ENCODE measurements at regions not wholly inside any gene's neighbourhood (a gene's known extent, or its start where the extent isn't known, plus 50 kb on each side); places are given as distances from the start of the nearest gene placed in this dataset.

DNA sequence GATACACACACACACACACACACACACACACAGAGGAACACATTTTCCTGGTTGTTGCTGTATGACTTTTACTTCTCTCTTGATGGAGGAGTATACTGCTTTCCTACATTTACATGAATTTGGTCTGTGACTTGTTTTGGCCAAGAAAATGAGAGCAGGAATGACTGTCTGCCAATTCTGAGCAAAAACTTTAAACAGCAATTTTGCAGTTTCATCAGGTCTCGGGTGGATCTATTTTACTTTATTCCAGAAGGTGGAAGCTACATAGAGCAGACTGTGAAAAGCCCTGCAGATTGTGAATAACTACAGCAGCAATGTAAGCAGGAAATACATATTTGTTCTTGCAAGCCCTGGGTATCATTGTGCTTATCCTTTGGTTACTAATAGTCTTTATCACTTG is 1350.0 kb upstream of the EPHA6 start:
- Histone ChIP-seq H3K27ac (no peak overlapping the region), H3K4me3 (no peak overlapping the region)
- no peak for DNase-seq (ENCODE audit: low spot score)
- TF ChIP-seq, protein P1, sequence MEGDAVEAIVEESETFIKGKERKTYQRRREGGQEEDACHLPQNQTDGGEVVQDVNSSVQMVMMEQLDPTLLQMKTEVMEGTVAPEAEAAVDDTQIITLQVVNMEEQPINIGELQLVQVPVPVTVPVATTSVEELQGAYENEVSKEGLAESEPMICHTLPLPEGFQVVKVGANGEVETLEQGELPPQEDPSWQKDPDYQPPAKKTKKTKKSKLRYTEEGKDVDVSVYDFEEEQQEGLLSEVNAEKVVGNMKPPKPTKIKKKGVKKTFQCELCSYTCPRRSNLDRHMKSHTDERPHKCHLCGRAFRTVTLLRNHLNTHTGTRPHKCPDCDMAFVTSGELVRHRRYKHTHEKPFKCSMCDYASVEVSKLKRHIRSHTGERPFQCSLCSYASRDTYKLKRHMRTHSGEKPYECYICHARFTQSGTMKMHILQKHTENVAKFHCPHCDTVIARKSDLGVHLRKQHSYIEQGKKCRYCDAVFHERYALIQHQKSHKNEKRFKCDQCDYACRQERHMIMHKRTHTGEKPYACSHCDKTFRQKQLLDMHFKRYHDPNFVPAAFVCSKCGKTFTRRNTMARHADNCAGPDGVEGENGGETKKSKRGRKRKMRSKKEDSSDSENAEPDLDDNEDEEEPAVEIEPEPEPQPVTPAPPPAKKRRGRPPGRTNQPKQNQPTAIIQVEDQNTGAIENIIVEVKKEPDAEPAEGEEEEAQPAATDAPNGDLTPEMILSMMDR (IDR thresholded peaks at IDR 0.05), result no peak

DNA sequence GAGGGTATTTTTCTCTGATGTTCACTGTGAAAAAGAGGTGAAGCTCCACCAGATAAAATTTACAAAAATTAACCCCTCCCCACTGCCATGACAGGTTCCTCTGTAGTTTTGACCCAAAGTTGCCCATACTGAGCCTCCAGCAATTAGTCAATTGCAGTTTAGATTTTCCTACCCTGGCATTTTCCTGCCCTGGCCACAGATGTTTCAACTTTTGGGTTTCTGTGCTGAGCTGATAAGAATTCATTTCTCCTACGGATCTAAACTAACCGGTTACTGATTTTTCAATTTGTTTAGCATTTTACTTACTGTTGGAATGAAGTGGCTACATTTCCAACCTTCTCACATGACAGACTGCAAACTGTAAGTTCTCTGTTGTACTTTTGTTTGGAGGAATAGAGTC is 1346.1 kb upstream of the EPHA6 start:
- Histone ChIP-seq H3K4me3 (no peak overlapping the region), H3K27ac (no peak overlapping the region)
- TF ChIP-seq, protein P1 (IDR thresholded peaks at IDR 0.05), result no peak
- no peak for DNase-seq (ENCODE audit: low spot score)

DNA sequence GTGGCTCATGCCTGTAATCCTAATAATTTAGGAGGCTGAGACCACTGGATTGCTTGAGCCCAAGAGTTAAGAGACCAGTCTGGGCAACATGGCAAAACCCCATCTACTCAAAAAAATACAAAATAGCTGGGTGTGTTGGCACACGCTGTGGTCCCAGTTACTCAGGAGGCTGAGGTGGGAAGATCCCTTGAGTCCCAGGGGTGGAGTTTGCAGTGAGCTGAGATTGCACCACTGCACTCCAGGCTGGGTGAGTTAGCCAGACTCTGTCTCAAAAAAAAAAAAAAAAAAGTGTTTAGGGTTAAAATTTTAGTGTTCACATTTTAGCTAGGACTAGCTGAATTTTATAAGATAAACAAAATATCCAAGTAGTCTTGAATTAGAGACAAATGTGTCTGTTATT is 1340.1 kb upstream of the EPHA6 start:
- Histone ChIP-seq H3K27ac (no peak overlapping the region), H3K4me3 (no peak overlapping the region)
- no peak for DNase-seq (ENCODE audit: low spot score)
- TF ChIP-seq, protein P1 (IDR thresholded peaks at IDR 0.05), result no peak

DNA sequence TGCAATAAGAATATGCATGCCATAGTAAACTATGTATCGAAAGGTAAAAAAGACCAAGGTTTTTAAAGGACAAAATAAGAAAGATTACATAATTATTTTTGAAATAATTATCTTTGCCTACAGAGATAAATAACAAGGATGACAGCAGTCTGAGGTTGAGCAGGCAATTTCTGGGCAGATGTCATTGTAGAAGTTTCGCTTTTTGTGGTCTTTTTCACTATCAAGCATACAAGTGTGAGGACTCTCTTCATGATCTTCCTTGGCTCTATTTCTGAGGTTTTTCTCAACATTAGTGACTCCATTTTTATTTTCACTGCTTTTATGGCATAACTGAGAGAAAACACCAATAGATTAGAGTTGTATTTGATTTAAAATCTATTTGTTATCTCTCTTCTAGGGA is 1337.9 kb upstream of the EPHA6 start:
- no peak overlapping the region for H3K27ac ChIP-seq
- TF ChIP-seq, protein P1 (IDR thresholded peaks at IDR 0.05), result no peak
- no peak for DNase-seq (ENCODE audit: low spot score)

DNA sequence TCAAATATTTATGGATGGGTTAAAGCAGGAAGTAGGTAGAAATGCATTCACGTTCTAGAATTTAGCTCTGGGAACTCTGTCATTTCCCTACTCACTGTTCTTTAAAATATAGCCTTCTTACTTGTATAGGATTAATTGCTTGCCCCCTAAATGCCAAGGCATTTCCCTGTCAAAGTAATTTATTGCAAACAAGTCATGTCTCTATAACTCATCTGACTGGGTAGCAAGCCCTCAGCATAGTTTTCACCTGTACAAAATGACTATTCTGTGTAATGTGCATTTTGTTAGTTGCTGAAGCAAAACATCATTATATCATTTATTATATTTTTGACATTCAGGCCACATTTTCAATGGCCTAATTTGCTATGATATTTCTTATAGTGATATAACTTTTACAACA is 1308.2 kb upstream of the EPHA6 start:
- DNase-seq (ENCODE audit: low spot score), result no peak

More for the DNA sequence above, 1337.9 kb upstream of the EPHA6 start:
- no peak overlapping the region for H3K4me3 ChIP-seq

DNA sequence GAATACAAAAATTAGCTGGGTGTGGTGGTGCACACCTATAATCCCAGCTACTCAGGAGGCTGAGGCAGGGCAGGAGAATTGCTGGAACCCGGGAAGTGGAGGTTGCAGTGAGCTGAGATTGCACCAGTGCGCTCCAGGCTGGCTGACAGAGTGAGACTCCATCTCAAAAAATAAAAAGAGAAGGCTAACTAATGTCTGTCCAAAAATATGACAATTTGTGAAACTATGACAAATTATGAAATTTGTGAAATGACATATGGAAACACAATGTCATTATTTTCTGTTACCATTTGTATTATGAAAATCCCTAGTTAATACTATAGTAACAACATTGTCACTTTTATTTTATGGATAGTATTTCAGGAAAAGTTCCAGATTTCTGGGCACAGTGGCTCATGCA is 1306.3 kb upstream of the EPHA6 start:
- no peak overlapping the region for H3K4me3 ChIP-seq
- H3K27ac ChIP-seq, result no peak overlapping the region
- no peak for DNase-seq (ENCODE audit: low spot score)
- TF ChIP-seq, protein P1 (IDR thresholded peaks at IDR 0.05), result no peak

More for the DNA sequence above, 1308.2 kb upstream of the EPHA6 start:
- TF ChIP-seq, protein P1 (IDR thresholded peaks at IDR 0.05), result no peak
- Histone ChIP-seq H3K4me3 (no peak overlapping the region), H3K27ac (no peak overlapping the region)

DNA sequence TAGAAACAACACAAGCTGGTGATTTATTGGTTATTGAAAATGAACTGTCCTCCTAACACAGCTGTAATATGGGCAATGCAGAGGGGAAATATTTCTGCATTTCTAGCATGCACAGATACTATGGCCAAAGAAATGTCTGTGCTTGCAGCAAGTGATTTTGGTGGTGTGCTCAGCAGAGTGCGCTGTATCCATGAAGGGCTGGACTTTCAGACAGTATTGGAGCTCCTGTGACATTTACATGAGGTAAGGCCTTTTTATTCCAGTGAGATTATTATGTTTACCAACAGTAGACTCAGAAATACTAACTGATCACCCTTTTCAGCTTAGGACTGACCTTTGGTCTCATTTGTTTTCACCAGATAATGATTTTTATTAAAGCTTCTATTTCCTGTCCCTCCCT is 1302.6 kb upstream of the EPHA6 start:
- Histone ChIP-seq H3K4me3 (no peak overlapping the region), H3K27ac (no peak overlapping the region)
- no peak for DNase-seq (ENCODE audit: low spot score)
- TF ChIP-seq, protein P1 (IDR thresholded peaks at IDR 0.05), result no peak

Measured in coronary artery (tissue), 2 donors.